GM10266 (cell line): ENCODE measurements at regions not wholly inside any gene's neighbourhood (a gene's known extent, or its start where the extent isn't known, plus 50 kb on each side); places are given as distances from the start of the nearest gene placed in this dataset.

ENCODE experiments used
- DNase-seq: peaks from one replicate; pipeline ENCODE4 v3.0.0; 2012; ENCODE audit errors: extremely low spot score
- CTCF ChIP-seq: IDR thresholded peaks from 2 replicates; pipeline ENCODE4 v1.5.1; 2012; ENCODE audit warnings: mild to moderate bottlenecking, low read depth; ENCODE audit not compliant: control insufficient read depth, insufficient read depth; ENCODE audit errors: missing control alignments

GRCh38 chr18:47586418-47587070 lies 335.1 kb upstream of the SKOR2 start:
- no peak for TF ChIP-seq CTCF
- no peak for DNase-seq

- TF ChIP-seq CTCF, result no peak
- DNase-seq, result no peak
Observed at GRCh38 chr18:47585914-47586313, 334.5 kb upstream of the SKOR2 start.

- no peak for TF ChIP-seq CTCF
- no peak for DNase-seq
Observed at GRCh38 chr18:47585136-47585535, 333.7 kb upstream of the SKOR2 start.

- TF ChIP-seq CTCF, result no peak
- no peak for DNase-seq
Observed at GRCh38 chr18:47582093-47582492, 330.6 kb upstream of the SKOR2 start.

- DNase-seq, result no peak
- TF ChIP-seq CTCF, result no peak
Observed at GRCh38 chr18:47577520-47577919, 326.1 kb upstream of the SKOR2 start.

- no peak for DNase-seq
Observed at GRCh38 chr18:47574966-47575365, 323.5 kb upstream of the SKOR2 start.

More at GRCh38 chr18:47574966-47575365, 323.5 kb upstream of the SKOR2 start:
- no peak for TF ChIP-seq CTCF
